ENCODE measurements at regions not wholly inside any gene's neighbourhood (a gene's known extent, or its start where the extent isn't known, plus 50 kb on each side); places are given as distances from the start of the nearest gene placed in this dataset.

DNA sequence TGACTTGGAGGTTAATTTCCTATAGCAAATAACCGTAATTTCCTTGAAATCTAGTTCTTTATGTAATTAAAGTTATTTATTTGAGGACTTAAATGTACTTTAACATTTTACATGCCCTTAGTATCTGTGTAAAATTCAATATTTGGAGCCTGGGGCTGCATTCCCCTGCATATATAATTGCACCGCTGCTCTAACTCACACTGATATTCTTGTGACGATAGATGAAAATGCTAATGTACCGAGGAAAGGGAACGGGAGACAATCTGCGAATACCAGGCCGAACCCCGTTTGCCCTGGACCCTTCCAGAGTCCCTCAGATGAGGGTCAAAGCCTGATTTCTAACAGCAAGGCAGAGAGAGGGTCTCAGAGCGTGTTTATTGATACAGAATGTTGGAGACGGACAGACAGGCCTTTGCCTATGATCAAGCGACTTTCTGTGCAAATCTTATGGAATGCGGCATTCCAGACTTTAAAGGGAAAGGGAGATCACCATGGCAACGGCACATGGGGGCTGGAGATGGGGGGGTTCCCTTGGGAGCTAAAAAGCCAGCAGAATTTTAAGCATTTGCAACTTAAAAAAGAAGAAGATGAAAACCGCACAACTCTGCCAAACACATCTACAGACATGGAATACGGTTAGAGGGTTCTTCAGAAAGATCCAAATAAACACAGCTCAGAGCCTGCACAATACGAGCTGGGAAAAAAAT lies 57.6 kb upstream of the TWIST2 start:
- Histone ChIP-seq H3K27ac (ENCODE audit: low read length) (no peak overlapping the region), H3K9ac (ENCODE audit: low read depth, low read length) (no peak overlapping the region), H3K27me3 (ENCODE audit: insufficient read depth, low read length, poor library complexity) (peaks cover 11% of the 10 kb centered on the region), H3K4me2 (ENCODE audit: insufficient read depth, low read length) (no peak overlapping the region), H3K9me3 (ENCODE audit: insufficient read depth, low read length, severe bottlenecking) (no peaks in the 10 kb centered on the region), H4K20me1 (ENCODE audit: insufficient read depth, low read length) (no peaks in the 10 kb centered on the region), H3K4me1 (ENCODE audit: insufficient read depth, low read length) (no peaks in the 10 kb centered on the region), H3K36me3 (ENCODE audit: insufficient read depth, low read length) (no peaks in the 10 kb centered on the region), H2AFZ (ENCODE audit: low read depth, low read length) (no peak overlapping the region), H3K4me3 (ENCODE audit: low read depth in 1 of 2, low read length in 2 of 2) (no peak overlapping the region), H3K79me2 (ENCODE audit: insufficient read depth, low read length) (no peaks in the 10 kb centered on the region)
- DNase-seq, result no peak
- no peak for TF ChIP-seq EZH2 (IDR thresholded peaks at IDR 0.05; ENCODE audit: borderline replicate concordance, low read depth, low read length, severe bottlenecking)
- TF ChIP-seq, protein P1, sequence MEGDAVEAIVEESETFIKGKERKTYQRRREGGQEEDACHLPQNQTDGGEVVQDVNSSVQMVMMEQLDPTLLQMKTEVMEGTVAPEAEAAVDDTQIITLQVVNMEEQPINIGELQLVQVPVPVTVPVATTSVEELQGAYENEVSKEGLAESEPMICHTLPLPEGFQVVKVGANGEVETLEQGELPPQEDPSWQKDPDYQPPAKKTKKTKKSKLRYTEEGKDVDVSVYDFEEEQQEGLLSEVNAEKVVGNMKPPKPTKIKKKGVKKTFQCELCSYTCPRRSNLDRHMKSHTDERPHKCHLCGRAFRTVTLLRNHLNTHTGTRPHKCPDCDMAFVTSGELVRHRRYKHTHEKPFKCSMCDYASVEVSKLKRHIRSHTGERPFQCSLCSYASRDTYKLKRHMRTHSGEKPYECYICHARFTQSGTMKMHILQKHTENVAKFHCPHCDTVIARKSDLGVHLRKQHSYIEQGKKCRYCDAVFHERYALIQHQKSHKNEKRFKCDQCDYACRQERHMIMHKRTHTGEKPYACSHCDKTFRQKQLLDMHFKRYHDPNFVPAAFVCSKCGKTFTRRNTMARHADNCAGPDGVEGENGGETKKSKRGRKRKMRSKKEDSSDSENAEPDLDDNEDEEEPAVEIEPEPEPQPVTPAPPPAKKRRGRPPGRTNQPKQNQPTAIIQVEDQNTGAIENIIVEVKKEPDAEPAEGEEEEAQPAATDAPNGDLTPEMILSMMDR (IDR thresholded peaks at IDR 0.05; ENCODE audit: borderline replicate concordance, extremely low read depth, low read length, poor library complexity, severe bottlenecking), result no peak
- no peak for ATAC-seq (ENCODE audit: insufficient read depth, low read depth)

DNA sequence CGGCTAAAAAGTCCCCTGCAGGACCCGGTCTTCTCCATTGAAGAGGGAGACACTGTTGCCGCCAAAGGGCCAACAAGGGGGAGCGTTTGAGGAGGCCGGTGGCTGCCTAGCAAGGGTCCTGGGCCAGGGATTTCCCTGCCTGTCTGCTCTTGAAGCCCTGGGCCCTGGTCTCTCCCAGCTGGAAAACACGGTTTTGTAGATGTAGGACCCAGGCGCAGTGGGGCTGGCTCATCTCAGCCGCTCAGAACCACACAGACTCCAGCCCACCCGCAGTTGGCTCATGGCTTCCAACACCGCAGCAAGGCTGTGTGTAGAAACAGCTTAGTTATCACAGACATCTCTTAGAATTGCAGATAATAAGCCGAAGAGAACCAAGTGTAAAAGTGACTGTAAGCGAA lies 57.1 kb upstream of the TWIST2 start:
- peaks cover 11% of the 10 kb centered on the region for H3K27me3 ChIP-seq (ENCODE audit: insufficient read depth, low read length, poor library complexity)
- no peaks in the 10 kb centered on the region for H3K9me3 ChIP-seq (ENCODE audit: insufficient read depth, low read length, severe bottlenecking)
- TF ChIP-seq, protein P1 (IDR thresholded peaks at IDR 0.05; ENCODE audit: borderline replicate concordance, extremely low read depth, low read length, poor library complexity, severe bottlenecking), result no peak
- TF ChIP-seq EZH2 (IDR thresholded peaks at IDR 0.05; ENCODE audit: borderline replicate concordance, low read depth, low read length, severe bottlenecking), result no peak
- no peak overlapping the region for H3K4me3 ChIP-seq (ENCODE audit: low read depth in 1 of 2, low read length in 2 of 2)
- H3K4me1 ChIP-seq (ENCODE audit: insufficient read depth, low read length), result no peaks in the 10 kb centered on the region
- no peaks in the 10 kb centered on the region for H4K20me1 ChIP-seq (ENCODE audit: insufficient read depth, low read length)
- H3K4me2 ChIP-seq (ENCODE audit: insufficient read depth, low read length), result no peak overlapping the region
- ATAC-seq (ENCODE audit: insufficient read depth, low read depth) (no peak), DNase-seq (no peak)
- H3K9ac ChIP-seq (ENCODE audit: low read depth, low read length), result no peak overlapping the region
- no peaks in the 10 kb centered on the region for H3K36me3 ChIP-seq (ENCODE audit: insufficient read depth, low read length)
- no peak overlapping the region for H3K27ac ChIP-seq (ENCODE audit: low read length)
- no peaks in the 10 kb centered on the region for H3K79me2 ChIP-seq (ENCODE audit: insufficient read depth, low read length)
- H2AFZ ChIP-seq (ENCODE audit: low read depth, low read length), result no peak overlapping the region

DNA sequence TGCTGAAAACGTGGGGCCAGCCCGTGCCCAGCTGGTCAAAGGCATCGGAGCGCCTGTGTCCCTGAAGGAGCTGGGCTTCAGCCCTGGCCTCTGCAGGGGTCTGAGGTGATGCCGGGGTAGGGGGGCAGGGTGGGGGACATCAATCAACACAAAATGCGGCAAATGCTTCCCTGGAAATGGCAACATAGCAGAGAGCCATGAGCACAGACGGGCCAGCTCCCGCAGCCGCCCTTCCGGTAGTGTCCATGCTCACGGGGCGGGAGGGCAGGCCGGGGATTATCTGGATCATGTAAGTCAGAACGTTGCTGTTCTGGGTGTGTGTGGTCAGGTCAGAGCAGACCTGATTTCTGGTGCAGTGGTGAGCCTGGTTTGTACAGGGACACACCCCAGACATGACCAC lies 56.5 kb upstream of the TWIST2 start:
- no peaks in the 10 kb centered on the region for H4K20me1 ChIP-seq (ENCODE audit: insufficient read depth, low read length)
- DNase-seq, result no peak
- ATAC-seq (ENCODE audit: insufficient read depth, low read depth), result no peak

More for the DNA sequence above, 56.5 kb upstream of the TWIST2 start:
- Histone ChIP-seq H3K9me3 (ENCODE audit: insufficient read depth, low read length, severe bottlenecking) (no peaks in the 10 kb centered on the region), H3K4me3 (ENCODE audit: low read depth in 1 of 2, low read length in 2 of 2) (no peak overlapping the region), H3K27me3 (ENCODE audit: insufficient read depth, low read length, poor library complexity) (peaks cover 11% of the 10 kb centered on the region), H3K4me2 (ENCODE audit: insufficient read depth, low read length) (no peak overlapping the region), H2AFZ (ENCODE audit: low read depth, low read length) (no peak overlapping the region), H3K36me3 (ENCODE audit: insufficient read depth, low read length) (no peaks in the 10 kb centered on the region), H3K79me2 (ENCODE audit: insufficient read depth, low read length) (no peaks in the 10 kb centered on the region), H3K4me1 (ENCODE audit: insufficient read depth, low read length) (no peaks in the 10 kb centered on the region), H3K27ac (ENCODE audit: low read length) (no peak overlapping the region), H3K9ac (ENCODE audit: low read depth, low read length) (no peak overlapping the region)
- no peak for TF ChIP-seq EZH2 (IDR thresholded peaks at IDR 0.05; ENCODE audit: borderline replicate concordance, low read depth, low read length, severe bottlenecking)
- TF ChIP-seq, protein P1 (IDR thresholded peaks at IDR 0.05; ENCODE audit: borderline replicate concordance, extremely low read depth, low read length, poor library complexity, severe bottlenecking), result no peak

Measured in DND-41 (cell line).